Colonic mucosa (tissue), 4 donors: ENCODE measurements at regions not wholly inside any gene's neighbourhood (a gene's known extent, or its start where the extent isn't known, plus 50 kb on each side); places are given as distances from the start of the nearest gene placed in this dataset.

Experiments used
- DNase-seq: peaks from one replicate; pipeline ENCODE4 v3.0.0-alpha.2; 2020
- H3K27ac ChIP-seq: fragments of 200-600 bp; one replicate; pipeline ENCODE4 v1.8.0; 2021
- H3K27me3 ChIP-seq: fragments of 200-600 bp; one replicate; pipeline ENCODE4 v1.8.0; 2021
- H3K36me3 ChIP-seq: fragments of 200-600 bp; one replicate; pipeline ENCODE4 v1.8.0; 2021
- H3K4me1 ChIP-seq: fragments of 200-600 bp; one replicate; pipeline ENCODE4 v1.8.0; 2021; ENCODE audit warnings: mild to moderate bottlenecking
- H3K4me3 ChIP-seq: fragments of 200-600 bp; one replicate; pipeline ENCODE4 v1.8.0; 2021
- H3K9ac ChIP-seq, 2 donors: one replicate each; pipeline ENCODE4 v1.7.0; 2013; ENCODE audit warnings: control low read depth in 2 of 2, low read depth in 2 of 2, low read length in 2 of 2
- H3K9me3 ChIP-seq: fragments of 200-600 bp; one replicate; pipeline ENCODE4 v1.8.0; 2021
- CTCF ChIP-seq: fragments of 200-600 bp; IDR thresholded peaks from one replicate; pipeline ENCODE4 v1.8.0; 2022; ENCODE audit warnings: antibody characterized with exemption, mild to moderate bottlenecking
- intact Hi-C: fragments of 100-400 bp; cut with DNase I; formaldehyde crosslinking; loops from one replicate; pipeline ENCODE4 v1.14.1; 2022
- donor health status: healthy.
- donor health status: DM: no; HTN: no; CAD: no.
- donor health status: DM: no; HTN: no; CAD: no.

GRCh38 chr1:194903524-194903923, 1704.7 kb downstream of the KCNT2 start:
- H3K4me1 ChIP-seq = no peaks in the 10 kb centered on the region
- H3K36me3 ChIP-seq = no peaks in the 10 kb centered on the region
- intact Hi-C loops = no loop called here
- H3K4me3 ChIP-seq = no peak overlapping the region
- H3K9me3 ChIP-seq = no peaks in the 10 kb centered on the region
- no peaks in the 10 kb centered on the region for H3K27me3 ChIP-seq
- H3K9ac ChIP-seq = no peak overlapping the region
- H3K27ac ChIP-seq = no peak overlapping the region
- DNase-seq = no peak
- no peak for TF ChIP-seq CTCF

DNA sequence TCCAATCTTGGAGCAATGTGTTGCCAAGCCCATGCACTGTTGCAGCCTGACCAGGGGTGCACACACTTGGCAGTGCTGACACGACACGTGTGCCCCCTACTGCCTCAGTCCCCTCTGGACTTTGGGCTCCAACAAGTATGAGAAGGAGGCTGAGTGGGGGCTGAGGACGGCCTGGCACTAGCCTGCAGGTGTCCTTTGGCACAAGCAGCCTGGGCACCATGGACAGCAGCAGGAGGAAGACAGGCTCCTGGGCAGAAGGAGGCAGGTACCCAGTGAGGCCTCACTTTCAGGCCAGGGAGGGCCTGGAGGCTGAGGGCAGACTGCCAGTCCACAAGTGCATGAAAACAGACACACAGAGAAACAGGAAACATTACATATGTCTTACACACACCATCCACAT, 1702.9 kb upstream of the B3GALT2 start:
- Histone ChIP-seq H3K9me3 (no peaks in the 10 kb centered on the region), H3K4me3 (no peak overlapping the region), H3K4me1 (no peaks in the 10 kb centered on the region), H3K9ac (no peak overlapping the region), H3K27ac (no peak overlapping the region), H3K27me3 (no peaks in the 10 kb centered on the region), H3K36me3 (no peaks in the 10 kb centered on the region)
- intact Hi-C loops = no loop called here
- no peak for DNase-seq
- no peak for TF ChIP-seq CTCF

DNA sequence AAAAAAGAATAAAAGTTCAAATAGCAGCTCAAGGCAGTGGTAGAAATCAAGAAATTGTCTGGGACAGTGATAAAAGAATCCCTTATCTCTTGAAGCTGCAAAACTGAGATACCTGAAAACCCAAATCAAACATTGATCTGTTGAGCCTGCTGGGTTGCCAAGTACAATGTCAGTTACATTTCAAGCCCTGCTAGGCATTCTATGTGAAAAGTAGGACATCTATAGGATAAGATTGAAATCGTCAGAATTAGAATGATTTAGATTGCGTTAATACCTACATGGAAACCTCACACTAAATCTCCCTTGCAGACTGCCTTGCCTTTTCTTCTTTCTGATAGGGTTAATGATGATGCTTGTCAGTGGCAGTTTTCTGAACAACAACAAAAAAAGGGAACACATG, 1684.4 kb upstream of the B3GALT2 start:
- no peak overlapping the region for H3K4me3 ChIP-seq
- no peak for TF ChIP-seq CTCF
- H3K27ac ChIP-seq = no peak overlapping the region
- H3K4me1 ChIP-seq = no peaks in the 10 kb centered on the region
- no peaks in the 10 kb centered on the region for H3K36me3 ChIP-seq
- H3K9me3 ChIP-seq = no peaks in the 10 kb centered on the region
- no peak for DNase-seq
- intact Hi-C loops = no loop called here
- no peak overlapping the region for H3K9ac ChIP-seq
- H3K27me3 ChIP-seq = no peaks in the 10 kb centered on the region

GRCh38 chr1:194866153-194866552, 1679.7 kb upstream of the B3GALT2 start:
- Histone ChIP-seq H3K4me1 (no peaks in the 10 kb centered on the region), H3K36me3 (no peaks in the 10 kb centered on the region), H3K4me3 (no peak overlapping the region), H3K9ac (no peak overlapping the region), H3K27me3 (no peaks in the 10 kb centered on the region), H3K27ac (no peak overlapping the region), H3K9me3 (no peaks in the 10 kb centered on the region)
- intact Hi-C loops = no loop called here
- no peak for TF ChIP-seq CTCF
- no peak for DNase-seq

DNA sequence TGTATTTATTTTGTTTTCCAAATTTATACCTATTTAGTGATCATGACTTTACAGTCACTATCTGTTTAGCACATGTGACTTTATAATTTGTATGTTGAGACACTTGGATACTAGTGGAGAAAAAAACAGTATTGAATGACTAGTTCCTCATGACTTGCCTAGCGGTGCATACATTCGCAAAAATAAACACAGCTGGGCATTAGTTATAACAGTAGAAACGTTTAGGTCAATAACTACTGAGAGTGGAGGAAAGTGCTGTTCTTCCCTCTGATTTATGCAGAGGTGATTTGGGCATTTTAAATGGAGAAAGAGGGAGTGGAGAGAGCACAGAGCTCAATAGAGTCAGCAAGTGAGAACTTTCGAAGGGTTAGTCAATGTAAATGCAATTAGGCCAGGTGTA, 1679.0 kb upstream of the B3GALT2 start:
- no peak for DNase-seq
- Histone ChIP-seq H3K9ac (no peak overlapping the region), H3K27ac (no peak overlapping the region), H3K9me3 (no peaks in the 10 kb centered on the region), H3K4me1 (no peaks in the 10 kb centered on the region), H3K36me3 (no peaks in the 10 kb centered on the region), H3K4me3 (no peak overlapping the region), H3K27me3 (no peaks in the 10 kb centered on the region)
- intact Hi-C loops = no loop called here
- no peak for TF ChIP-seq CTCF

DNA sequence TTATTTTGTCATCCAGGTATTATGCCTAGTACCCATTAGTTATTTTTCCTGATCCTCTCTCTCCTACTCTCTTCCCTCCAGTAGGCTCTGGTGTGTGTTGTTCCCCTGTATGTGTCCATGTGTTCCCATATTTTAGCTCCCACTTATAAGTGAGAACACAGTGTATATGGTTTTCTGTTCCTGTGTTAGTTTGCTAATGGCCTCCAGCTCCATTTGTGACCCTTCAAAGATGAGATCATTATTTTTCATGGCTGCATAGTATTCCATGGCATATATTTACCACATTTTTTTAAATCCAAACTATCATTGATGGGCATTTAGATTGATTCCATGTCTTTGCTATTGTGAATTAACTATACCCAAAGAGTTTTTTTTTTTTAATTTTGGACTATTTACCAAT, 1675.7 kb upstream of the B3GALT2 start:
- TF ChIP-seq CTCF = no peak
- no peak for DNase-seq
- intact Hi-C loops = no loop called here
- Histone ChIP-seq H3K27ac (no peak overlapping the region), H3K27me3 (no peaks in the 10 kb centered on the region), H3K36me3 (no peaks in the 10 kb centered on the region), H3K9me3 (no peaks in the 10 kb centered on the region), H3K4me1 (no peaks in the 10 kb centered on the region), H3K9ac (no peak overlapping the region), H3K4me3 (no peak overlapping the region)
